ENCODE measurements at regions not wholly inside any gene's neighbourhood (a gene's known extent, or its start where the extent isn't known, plus 50 kb on each side); places are given as distances from the start of the nearest gene placed in this dataset.
"Not testable (repeated sequence)": the region's sequence is repeated elsewhere in the genome, so short reads cannot be mapped to it uniquely, and the experiment has no call there.

DNA sequence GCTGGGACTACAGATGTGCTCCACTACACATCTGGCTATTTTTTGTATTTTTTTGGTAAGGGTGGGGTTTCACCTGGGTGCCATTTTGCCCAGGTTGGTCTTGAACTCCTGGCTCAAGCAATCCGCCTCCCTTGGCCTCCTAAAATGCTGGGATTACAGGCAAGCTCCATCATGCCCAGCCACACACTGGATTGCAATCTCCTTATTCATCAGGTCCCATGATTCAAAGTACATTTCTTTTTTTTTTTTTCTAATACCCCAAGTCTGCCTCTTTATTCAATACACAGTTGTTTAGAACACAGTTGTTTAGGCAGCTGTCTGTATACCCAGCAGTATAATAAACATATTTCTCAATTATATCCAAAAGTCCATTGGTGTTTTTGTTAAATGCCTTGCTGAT is 130.3 kb upstream of the ARSJ start:
- H3K4me3 Mint-ChIP-seq: no peak overlapping the region
- no peaks in the 10 kb centered on the region for H3K4me1 Mint-ChIP-seq (ENCODE audit: low read depth)
- H3K27me3 Mint-ChIP-seq (ENCODE audit: low read depth): peaks cover 3% of the 10 kb centered on the region
- H3K27ac Mint-ChIP-seq: no peak overlapping the region
- DNase-seq (ENCODE audit: low spot score): no peak
- no peaks in the 10 kb centered on the region for H3K36me3 Mint-ChIP-seq (ENCODE audit: low read depth)
- no peaks in the 10 kb centered on the region for H3K9me3 Mint-ChIP-seq

DNA sequence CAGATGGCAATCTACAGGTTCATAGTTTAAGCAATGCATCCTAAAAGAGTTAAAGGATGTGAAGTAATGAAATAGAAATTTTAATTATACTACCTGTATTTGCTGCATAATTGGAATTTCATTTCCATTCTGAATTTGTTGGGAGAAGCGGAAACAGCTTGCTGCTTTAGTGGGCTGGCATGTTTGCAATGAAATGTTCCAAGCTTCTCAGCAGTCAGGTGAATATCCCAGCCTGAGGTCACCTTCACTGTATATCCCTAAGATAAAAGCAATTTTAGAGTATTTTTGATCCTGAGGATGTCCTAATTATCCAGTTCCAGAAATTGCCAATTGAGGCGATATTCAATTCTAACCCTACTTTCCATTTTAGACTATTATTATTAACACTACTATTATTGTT is 136.1 kb upstream of the ARSJ start:
- H3K4me1 Mint-ChIP-seq (ENCODE audit: low read depth): no peaks in the 10 kb centered on the region
- H3K27ac Mint-ChIP-seq: no peak overlapping the region
- no peaks in the 10 kb centered on the region for H3K27me3 Mint-ChIP-seq (ENCODE audit: low read depth)
- no peaks in the 10 kb centered on the region for H3K36me3 Mint-ChIP-seq (ENCODE audit: low read depth)
- no peak overlapping the region for H3K4me3 Mint-ChIP-seq
- DNase-seq (ENCODE audit: low spot score): no peak
- H3K9me3 Mint-ChIP-seq: no peaks in the 10 kb centered on the region

DNA sequence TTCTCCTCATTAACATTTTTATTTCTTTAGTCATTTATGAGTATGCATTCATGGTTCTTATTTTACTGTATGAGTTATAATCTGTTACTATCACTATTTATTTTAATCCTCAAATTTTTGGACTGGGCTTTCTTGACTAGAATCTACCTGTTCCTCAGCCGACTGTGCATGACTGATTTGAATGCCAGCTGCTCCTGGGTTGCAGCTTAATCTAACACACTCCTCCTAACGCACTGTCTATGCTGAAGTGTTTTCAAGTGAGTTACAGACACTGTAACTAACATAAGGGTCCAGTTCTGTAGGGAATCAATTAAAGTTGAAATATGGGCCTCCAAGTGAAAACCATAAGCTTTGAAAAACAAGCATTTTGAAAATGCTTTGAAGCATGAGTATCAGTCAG is 137.4 kb upstream of the ARSJ start:
- no peak overlapping the region for H3K4me3 Mint-ChIP-seq
- H3K4me1 Mint-ChIP-seq (ENCODE audit: low read depth): no peaks in the 10 kb centered on the region
- H3K27ac Mint-ChIP-seq: no peak overlapping the region
- H3K27me3 Mint-ChIP-seq (ENCODE audit: low read depth): no peaks in the 10 kb centered on the region
- H3K9me3 Mint-ChIP-seq: no peaks in the 10 kb centered on the region
- H3K36me3 Mint-ChIP-seq (ENCODE audit: low read depth): no peaks in the 10 kb centered on the region
- DNase-seq (ENCODE audit: low spot score): no peak

DNA sequence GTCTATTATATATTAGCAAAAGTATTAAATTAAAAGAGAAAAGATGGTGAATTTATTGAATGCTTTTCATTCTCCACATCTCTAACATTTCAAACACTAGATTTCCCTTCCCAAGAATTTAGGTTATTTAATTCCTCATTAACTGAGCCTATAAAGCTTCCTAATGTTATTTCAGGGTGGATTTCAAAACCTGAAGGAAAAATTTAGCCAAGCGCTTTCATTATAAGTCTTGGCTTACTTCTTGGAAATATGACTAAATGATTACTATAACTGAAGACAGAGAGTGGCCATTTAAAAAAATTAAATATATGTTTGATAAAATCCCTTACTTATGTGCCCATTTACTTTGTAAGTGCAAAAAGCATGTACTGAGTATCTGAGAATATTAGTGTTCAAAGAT is 141.8 kb upstream of the ARSJ start:
- no peak overlapping the region for H3K4me3 Mint-ChIP-seq
- H3K27me3 Mint-ChIP-seq (ENCODE audit: low read depth): no peaks in the 10 kb centered on the region
- no peaks in the 10 kb centered on the region for H3K4me1 Mint-ChIP-seq (ENCODE audit: low read depth)
- H3K9me3 Mint-ChIP-seq: no peaks in the 10 kb centered on the region
- no peaks in the 10 kb centered on the region for H3K36me3 Mint-ChIP-seq (ENCODE audit: low read depth)
- no peak for DNase-seq (ENCODE audit: low spot score)
- no peak overlapping the region for H3K27ac Mint-ChIP-seq

DNA sequence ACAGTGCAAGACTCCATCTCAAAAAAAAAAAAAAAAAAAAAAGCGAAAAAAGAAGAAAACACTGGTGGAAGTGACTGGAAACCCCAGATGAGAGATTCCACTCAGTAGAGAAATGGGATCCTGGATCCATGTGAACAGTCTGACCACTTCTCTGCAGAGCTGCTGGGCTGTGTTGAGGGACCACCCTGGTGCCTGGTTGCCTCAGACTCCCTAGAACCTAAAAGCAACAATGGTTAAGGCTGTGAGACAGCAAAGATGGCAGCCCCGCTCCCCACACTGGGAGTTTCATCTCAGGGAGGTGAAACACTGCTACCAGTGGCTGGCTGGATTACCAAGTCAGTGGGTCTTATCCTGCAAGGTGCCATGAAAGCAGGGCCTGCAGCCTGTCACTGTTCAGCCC is 152.8 kb upstream of the ARSJ start:
- H3K4me3 Mint-ChIP-seq: no peak overlapping the region
- no peaks in the 10 kb centered on the region for H3K27me3 Mint-ChIP-seq (ENCODE audit: low read depth)
- H3K36me3 Mint-ChIP-seq (ENCODE audit: low read depth): no peaks in the 10 kb centered on the region
- no peaks in the 10 kb centered on the region for H3K4me1 Mint-ChIP-seq (ENCODE audit: low read depth)
- no peak for DNase-seq (ENCODE audit: low spot score)
- no peak overlapping the region for H3K27ac Mint-ChIP-seq
- no peaks in the 10 kb centered on the region for H3K9me3 Mint-ChIP-seq

DNA sequence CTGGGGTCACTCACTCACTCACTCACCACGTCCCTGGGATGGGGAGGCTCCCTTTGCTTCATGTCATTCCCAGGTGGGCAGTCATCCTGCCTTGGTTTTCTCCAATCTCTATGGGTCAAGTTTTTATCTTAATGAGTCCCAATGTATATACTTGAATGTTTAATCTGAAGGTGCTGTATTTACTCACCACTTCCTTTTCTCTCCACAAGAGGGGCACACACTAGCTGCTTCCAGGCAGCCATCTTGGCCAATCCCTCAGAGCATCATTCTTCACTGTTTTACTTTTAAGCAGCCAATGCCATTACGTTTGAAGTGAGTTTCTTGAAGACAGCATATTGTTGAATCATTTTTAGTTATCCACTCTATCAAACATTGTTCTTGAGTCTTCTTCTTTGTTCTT is 153.4 kb upstream of the ARSJ start:
- no peaks in the 10 kb centered on the region for H3K36me3 Mint-ChIP-seq (ENCODE audit: low read depth)
- no peak for DNase-seq (ENCODE audit: low spot score)
- no peaks in the 10 kb centered on the region for H3K4me1 Mint-ChIP-seq (ENCODE audit: low read depth)
- no peak overlapping the region for H3K27ac Mint-ChIP-seq
- no peaks in the 10 kb centered on the region for H3K27me3 Mint-ChIP-seq (ENCODE audit: low read depth)
- no peaks in the 10 kb centered on the region for H3K9me3 Mint-ChIP-seq
- H3K4me3 Mint-ChIP-seq: no peak overlapping the region

DNA sequence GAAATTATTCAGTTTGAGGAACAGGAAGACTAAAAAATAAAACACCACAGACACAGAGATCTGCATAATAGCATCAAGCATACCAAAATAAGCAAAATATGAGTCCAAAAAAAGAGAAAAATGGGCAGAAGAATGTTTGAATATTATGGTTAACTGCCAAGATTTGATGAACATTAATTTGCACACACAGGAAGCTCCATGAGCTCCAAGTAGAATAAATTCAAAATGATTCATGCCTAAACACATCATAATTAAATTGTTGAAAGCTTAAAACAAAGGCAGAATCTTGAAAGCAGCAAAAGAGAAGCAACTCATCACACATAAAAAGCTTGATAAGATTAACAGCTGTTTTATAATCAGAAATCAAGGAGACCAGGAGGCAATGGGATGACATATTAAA is 156.6 kb upstream of the ARSJ start:
- Mint-ChIP-seq H3K27me3 (ENCODE audit: low read depth) (no peaks in the 10 kb centered on the region), H3K4me1 (ENCODE audit: low read depth) (no peaks in the 10 kb centered on the region), H3K9me3 (no peaks in the 10 kb centered on the region), H3K4me3 (no peak overlapping the region), H3K36me3 (ENCODE audit: low read depth) (no peaks in the 10 kb centered on the region), H3K27ac (no peak overlapping the region)
- DNase-seq (ENCODE audit: low spot score): no peak

DNA sequence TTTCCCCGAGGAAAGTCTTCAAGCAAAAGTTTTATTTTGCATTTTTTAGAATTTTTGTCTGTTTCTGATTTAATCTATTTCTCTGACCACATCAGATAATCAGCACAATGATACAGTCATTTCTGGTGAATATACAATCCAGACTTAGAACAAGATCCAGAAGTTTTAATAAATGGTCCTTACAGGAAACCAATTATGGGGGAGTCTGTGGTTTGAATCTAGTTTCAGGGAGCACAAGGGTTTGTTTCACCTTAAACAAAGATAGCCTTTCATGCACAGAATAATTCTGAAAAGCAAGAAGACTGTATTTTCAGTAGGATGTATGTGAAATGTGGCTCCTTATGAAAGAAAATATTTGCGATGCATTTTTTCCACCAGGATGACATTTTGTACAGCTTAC is 158.5 kb upstream of the ARSJ start:
- no peaks in the 10 kb centered on the region for H3K36me3 Mint-ChIP-seq (ENCODE audit: low read depth)
- H3K9me3 Mint-ChIP-seq: no peaks in the 10 kb centered on the region
- no peaks in the 10 kb centered on the region for H3K4me1 Mint-ChIP-seq (ENCODE audit: low read depth)
- DNase-seq (ENCODE audit: low spot score): no peak
- no peaks in the 10 kb centered on the region for H3K27me3 Mint-ChIP-seq (ENCODE audit: low read depth)
- no peak overlapping the region for H3K27ac Mint-ChIP-seq
- no peak overlapping the region for H3K4me3 Mint-ChIP-seq

DNA sequence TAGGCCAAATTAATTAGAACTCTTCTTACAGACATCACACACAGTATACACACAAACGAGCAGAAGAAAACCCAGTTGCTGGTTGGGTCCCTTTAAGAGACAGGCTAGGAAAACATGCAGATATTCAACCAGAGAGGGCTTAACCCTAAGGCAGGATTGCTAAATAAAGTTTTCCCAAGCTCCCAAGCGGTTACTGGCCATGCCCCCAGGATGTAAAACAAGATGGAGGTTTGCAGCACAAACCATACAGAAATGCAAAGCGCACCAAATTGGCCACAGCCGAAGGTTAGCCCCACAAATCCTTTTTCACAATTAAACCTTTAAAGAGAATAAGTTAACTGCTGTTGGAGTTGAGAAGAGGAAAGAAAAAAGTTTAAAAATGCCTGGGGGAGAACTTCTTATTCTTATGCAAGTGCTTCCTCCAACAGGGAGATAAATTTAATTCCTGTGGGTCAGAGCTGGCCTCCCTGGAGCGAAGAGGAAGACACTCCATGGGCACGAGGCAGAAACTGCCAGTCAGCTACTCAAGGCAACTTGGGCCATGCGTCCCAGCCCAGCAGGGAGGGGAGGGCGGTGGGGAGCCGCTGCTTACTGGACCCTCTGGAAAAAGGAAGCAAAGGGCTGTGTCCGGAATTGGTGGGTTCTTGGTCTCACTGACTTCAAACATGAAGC is 167.6 kb upstream of the ARSJ start:
- Mint-ChIP-seq H3K36me3 (ENCODE audit: low read depth) (no peaks in the 10 kb centered on the region), H3K4me1 (ENCODE audit: low read depth) (peaks cover 2% of the 10 kb centered on the region), H3K4me3 (peak overlapping the region; percentile 76), H3K27ac (no peak overlapping the region), H3K27me3 (ENCODE audit: low read depth) (no peaks in the 10 kb centered on the region), H3K9me3 (no peaks in the 10 kb centered on the region)
- no peak for DNase-seq (ENCODE audit: low spot score)

DNA sequence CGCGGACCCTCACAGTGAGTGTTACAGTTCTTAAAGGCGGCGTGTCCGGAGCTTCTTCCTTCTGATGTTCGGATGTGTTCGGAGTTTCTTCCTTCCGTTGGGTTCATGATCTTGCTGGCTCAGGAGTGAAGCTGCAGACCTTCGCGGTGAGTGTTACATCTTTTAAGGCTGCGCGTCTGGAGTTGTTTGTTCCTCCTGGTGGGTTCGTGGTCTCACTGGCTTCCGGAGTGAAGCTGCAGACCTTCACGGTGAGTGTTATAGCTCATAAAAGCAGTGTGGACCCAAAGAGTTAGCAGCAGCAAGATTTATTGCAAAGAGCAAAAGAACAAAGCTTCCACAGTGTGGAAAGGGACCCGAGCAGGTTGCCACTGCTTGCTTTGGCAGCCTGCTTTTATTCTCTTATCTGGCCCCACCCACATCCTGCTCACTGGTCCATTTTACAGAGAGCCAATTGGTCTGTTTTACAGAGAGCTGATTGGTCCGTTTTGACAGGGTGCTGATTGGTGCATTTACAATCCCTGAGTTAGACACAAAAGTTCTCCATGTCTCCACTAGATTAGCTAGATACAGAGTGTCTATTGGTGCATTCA is 168.3 kb upstream of the ARSJ start:
- peak overlapping the region; percentile 76 for H3K4me3 Mint-ChIP-seq
- not testable (repeated sequence) for H3K36me3 Mint-ChIP-seq (ENCODE audit: low read depth); DNase-seq (ENCODE audit: low spot score); H3K9me3 Mint-ChIP-seq; H3K27me3 Mint-ChIP-seq (ENCODE audit: low read depth); H3K4me1 Mint-ChIP-seq (ENCODE audit: low read depth)
- peak overlapping the region; percentile 75 for H3K27ac Mint-ChIP-seq

DNA sequence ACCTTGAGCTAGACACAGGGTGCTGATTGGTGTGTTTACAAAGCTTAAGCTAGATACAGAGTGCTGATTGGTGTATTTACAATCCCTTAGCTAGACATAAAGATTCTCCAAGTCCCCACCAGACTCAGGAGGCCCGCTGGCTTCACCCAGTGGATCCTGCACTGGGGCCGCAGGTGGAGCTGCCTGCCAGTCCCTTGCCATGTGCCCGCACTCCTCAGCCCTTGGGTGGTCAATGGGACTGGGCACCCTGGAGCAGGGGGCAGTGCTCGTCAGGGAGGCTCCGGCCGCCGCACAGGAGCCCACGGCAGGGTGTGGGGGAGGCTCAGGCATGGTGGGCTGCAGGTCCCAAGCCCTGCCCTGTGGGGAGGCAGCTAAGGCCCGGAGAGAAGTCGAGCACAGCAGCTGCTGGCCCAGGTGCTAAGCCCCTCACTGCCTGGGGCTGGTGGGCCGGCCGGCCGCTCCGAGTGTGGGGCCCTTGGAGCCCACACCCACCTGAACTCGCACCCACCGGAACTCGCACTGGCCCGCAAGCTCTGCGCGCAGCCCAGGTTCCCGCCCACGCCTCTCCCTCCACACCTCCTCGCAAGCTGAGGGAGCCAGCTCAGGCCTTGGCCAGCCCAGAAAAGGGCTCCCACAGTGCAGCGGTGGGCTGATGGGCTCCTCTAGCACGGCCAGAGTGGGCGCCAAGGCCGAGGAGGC is 169.1 kb upstream of the ARSJ start:
- not testable (repeated sequence) for H3K36me3 Mint-ChIP-seq (ENCODE audit: low read depth); DNase-seq (ENCODE audit: low spot score); H3K27ac Mint-ChIP-seq; H3K27me3 Mint-ChIP-seq (ENCODE audit: low read depth); H3K4me3 Mint-ChIP-seq; H3K4me1 Mint-ChIP-seq (ENCODE audit: low read depth); H3K9me3 Mint-ChIP-seq

DNA sequence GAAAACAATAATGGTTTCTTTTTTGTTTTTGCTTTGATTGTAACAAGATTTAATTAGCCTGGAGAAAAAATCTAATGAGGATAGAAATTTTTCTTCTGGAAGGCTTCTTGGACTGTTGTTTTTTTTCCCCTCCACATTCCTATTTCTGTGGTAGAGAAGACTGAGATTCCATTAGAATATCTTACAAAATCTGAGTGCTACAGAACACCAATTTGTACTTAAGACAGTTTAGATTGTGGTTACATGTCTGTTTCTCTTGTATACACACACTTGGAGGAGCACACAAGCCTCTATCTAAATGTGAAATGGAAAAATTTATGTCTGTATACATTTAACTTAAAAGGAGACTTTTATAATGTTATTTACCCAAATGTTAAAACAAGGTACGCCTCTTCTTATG is 176.9 kb upstream of the ARSJ start:
- Mint-ChIP-seq H3K4me1 (ENCODE audit: low read depth) (no peaks in the 10 kb centered on the region), H3K27ac (no peak overlapping the region), H3K9me3 (no peaks in the 10 kb centered on the region), H3K27me3 (ENCODE audit: low read depth) (no peaks in the 10 kb centered on the region), H3K36me3 (ENCODE audit: low read depth) (no peaks in the 10 kb centered on the region), H3K4me3 (no peak overlapping the region)
- DNase-seq (ENCODE audit: low spot score): no peak

DNA sequence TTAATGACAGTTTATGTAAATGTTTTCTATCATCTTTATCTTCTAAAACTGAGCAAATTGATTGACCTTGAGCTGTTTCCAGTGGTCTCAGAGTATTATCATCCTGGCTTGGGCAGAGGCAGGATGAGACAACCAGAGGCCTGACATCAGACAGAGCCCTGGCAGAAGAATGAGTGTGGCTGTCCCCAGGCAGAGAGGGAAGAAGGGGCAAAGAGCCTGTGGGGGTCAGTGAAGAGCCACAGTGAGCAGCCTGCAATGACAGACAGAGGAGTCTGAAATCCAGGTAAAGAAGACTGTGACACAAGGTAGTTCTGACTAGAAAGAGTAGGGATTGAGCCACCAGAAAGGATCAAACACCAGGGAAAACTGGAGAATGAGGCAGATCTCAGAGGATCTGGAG is 182.4 kb upstream of the ARSJ start:
- no peaks in the 10 kb centered on the region for H3K9me3 Mint-ChIP-seq
- H3K27ac Mint-ChIP-seq: no peak overlapping the region
- no peak for DNase-seq (ENCODE audit: low spot score)
- no peaks in the 10 kb centered on the region for H3K27me3 Mint-ChIP-seq (ENCODE audit: low read depth)
- no peak overlapping the region for H3K4me3 Mint-ChIP-seq
- H3K4me1 Mint-ChIP-seq (ENCODE audit: low read depth): no peaks in the 10 kb centered on the region
- H3K36me3 Mint-ChIP-seq (ENCODE audit: low read depth): no peaks in the 10 kb centered on the region

DNA sequence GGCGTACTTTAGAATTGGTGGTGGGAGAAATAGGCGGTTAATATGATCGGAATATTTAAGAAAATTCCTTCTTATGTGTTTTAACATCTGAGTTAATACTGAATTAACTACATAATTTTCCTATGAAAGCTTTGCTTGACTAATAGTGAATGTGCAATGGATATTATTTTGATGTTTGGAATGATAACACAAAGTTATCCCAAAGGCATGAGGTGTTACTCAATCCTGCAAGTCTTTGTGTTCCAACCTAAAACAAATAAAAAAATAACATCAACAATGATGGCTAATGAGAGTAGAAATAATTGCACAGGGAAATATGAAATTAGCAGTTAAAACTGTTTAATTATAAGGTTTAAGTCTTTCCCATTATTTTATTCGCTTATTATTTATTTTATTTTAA is 183.6 kb upstream of the ARSJ start:
- no peak for DNase-seq (ENCODE audit: low spot score)
- H3K9me3 Mint-ChIP-seq: no peaks in the 10 kb centered on the region

DNA sequence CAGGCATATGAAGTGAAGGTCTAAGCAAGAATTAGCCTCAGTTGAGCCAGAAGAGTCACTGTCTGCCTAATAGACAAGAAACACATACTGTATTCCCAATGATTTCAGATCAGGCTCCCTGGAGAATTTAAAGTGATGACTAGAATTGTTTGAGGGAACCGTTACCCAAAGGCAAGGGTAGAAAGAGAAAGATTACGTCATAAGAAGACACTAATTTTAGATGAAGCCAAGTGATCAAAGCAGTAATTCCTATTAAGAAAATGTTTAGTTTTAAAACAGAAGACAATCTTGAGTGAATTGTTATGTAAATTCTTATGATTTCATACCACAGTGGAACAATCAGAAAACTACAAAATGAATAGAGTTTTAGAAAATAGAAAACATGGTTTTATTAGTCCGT is 194.5 kb upstream of the ARSJ start:
- H3K36me3 Mint-ChIP-seq (ENCODE audit: low read depth): no peaks in the 10 kb centered on the region
- no peak overlapping the region for H3K27ac Mint-ChIP-seq
- DNase-seq (ENCODE audit: low spot score): no peak
- H3K4me1 Mint-ChIP-seq (ENCODE audit: low read depth): no peaks in the 10 kb centered on the region
- no peak overlapping the region for H3K4me3 Mint-ChIP-seq
- no peaks in the 10 kb centered on the region for H3K27me3 Mint-ChIP-seq (ENCODE audit: low read depth)
- no peaks in the 10 kb centered on the region for H3K9me3 Mint-ChIP-seq

More for the DNA sequence above, 183.6 kb upstream of the ARSJ start:
- Mint-ChIP-seq H3K4me1 (ENCODE audit: low read depth) (no peaks in the 10 kb centered on the region), H3K27me3 (ENCODE audit: low read depth) (no peaks in the 10 kb centered on the region), H3K36me3 (ENCODE audit: low read depth) (no peaks in the 10 kb centered on the region), H3K4me3 (no peak overlapping the region), H3K27ac (no peak overlapping the region)

Data from T-helper 2 cell treated with Interferon-gamma antibody and Interleukin-4, amounts not matched to agents 5 μg/mL and 100 μg/mL, for 36 hours (primary cell).